ENCODE measurements at regions not wholly inside any gene's neighbourhood (a gene's known extent, or its start where the extent isn't known, plus 50 kb on each side); places are given as distances from the start of the nearest gene placed in this dataset.

DNA sequence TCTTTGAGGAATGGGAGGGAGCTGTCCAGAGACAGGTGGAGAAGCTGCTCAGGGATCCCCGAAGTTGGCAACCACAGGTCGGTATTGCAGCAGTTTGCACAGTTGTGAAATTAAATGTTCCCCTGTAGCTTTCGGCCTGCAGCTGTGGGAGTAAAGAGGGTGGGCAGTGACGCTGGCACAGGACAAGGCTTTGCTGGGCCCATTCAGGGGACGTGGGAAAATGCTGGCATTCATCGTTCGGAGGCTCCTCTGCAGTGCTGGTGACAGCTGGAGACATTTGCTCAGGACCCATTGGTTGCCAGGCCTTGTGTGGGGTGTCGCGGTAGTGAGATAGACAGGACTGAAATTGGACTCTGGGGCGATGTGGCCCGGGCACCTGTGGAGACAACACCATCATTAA lies 173.7 kb downstream of the MYCN start:
- H3K4me3 ChIP-seq (replicated peaks; ENCODE audit: low read depth, low read length) = no peak overlapping the region
- no peaks in the 10 kb centered on the region for H3K36me3 ChIP-seq (ENCODE audit: control insufficient read depth, insufficient read depth, low read length)
- DNase-seq (ENCODE audit: extremely low read depth, insufficient read length) = no peak
- no peaks in the 10 kb centered on the region for H3K27me3 ChIP-seq (replicated peaks; ENCODE audit: control insufficient read depth, insufficient read depth, low read length)
- no peak for TF ChIP-seq CTCF (IDR thresholded peaks at IDR 0.05; ENCODE audit: insufficient read depth, low read length, poor library complexity, severe bottlenecking)

DNA sequence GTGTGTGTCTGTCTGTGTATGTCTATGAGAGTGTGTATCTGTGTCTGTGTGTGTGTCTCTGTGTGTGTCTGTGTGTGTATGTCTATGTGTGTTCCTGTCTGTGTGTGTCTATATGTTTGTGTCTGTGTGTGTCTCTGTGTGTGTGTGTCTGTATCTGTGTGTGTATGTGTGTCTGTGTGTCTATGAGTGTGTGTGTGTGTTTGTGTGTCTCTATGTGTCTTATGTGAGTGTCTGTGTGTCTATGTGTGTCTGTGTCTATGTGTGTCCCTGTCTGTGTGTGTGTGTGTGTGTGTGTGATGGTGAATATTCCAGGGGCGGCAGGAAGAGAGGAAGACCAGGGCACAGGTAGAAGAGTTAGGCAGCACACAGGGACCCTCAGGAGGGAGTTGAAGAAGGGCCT lies 173.2 kb downstream of the MYCN start:
- H3K36me3 ChIP-seq (ENCODE audit: control insufficient read depth, insufficient read depth, low read length) = no peaks in the 10 kb centered on the region
- no peak for TF ChIP-seq CTCF (IDR thresholded peaks at IDR 0.05; ENCODE audit: insufficient read depth, low read length, poor library complexity, severe bottlenecking)
- H3K27me3 ChIP-seq (replicated peaks; ENCODE audit: control insufficient read depth, insufficient read depth, low read length) = no peaks in the 10 kb centered on the region
- no peak for DNase-seq (ENCODE audit: extremely low read depth, insufficient read length)
- H3K4me3 ChIP-seq (replicated peaks; ENCODE audit: low read depth, low read length) = no peak overlapping the region

GRCh38 chr2:16112972-16113560 lies 172.7 kb downstream of the MYCN start:
- TF ChIP-seq CTCF (IDR thresholded peaks at IDR 0.05; ENCODE audit: insufficient read depth, low read length, poor library complexity, severe bottlenecking) = no peak
- Histone ChIP-seq H3K4me3 (replicated peaks; ENCODE audit: low read depth, low read length) (no peak overlapping the region), H3K27me3 (replicated peaks; ENCODE audit: control insufficient read depth, insufficient read depth, low read length) (no peaks in the 10 kb centered on the region), H3K36me3 (ENCODE audit: control insufficient read depth, insufficient read depth, low read length) (no peaks in the 10 kb centered on the region)
- DNase-seq (ENCODE audit: extremely low read depth, insufficient read length) = no peak

- Histone ChIP-seq H3K27me3 (replicated peaks; ENCODE audit: control insufficient read depth, insufficient read depth, low read length) (no peaks in the 10 kb centered on the region), H3K4me3 (replicated peaks; ENCODE audit: low read depth, low read length) (no peak overlapping the region), H3K36me3 (ENCODE audit: control insufficient read depth, insufficient read depth, low read length) (no peaks in the 10 kb centered on the region)
- DNase-seq (ENCODE audit: extremely low read depth, insufficient read length) = no peak
- TF ChIP-seq CTCF (IDR thresholded peaks at IDR 0.05; ENCODE audit: insufficient read depth, low read length, poor library complexity, severe bottlenecking) = no peak
Measured at GRCh38 chr2:16112251-16112971, 172.1 kb downstream of the MYCN start.

GRCh38 chr2:16111838-16112210 lies 171.5 kb downstream of the MYCN start:
- no peak for DNase-seq (ENCODE audit: extremely low read depth, insufficient read length)
- no peak for TF ChIP-seq CTCF (IDR thresholded peaks at IDR 0.05; ENCODE audit: insufficient read depth, low read length, poor library complexity, severe bottlenecking)
- Histone ChIP-seq H3K27me3 (replicated peaks; ENCODE audit: control insufficient read depth, insufficient read depth, low read length) (no peaks in the 10 kb centered on the region), H3K4me3 (replicated peaks; ENCODE audit: low read depth, low read length) (no peak overlapping the region), H3K36me3 (ENCODE audit: control insufficient read depth, insufficient read depth, low read length) (no peaks in the 10 kb centered on the region)
